HepG2 (cell line): ENCODE measurements at regions not wholly inside any gene's neighbourhood (a gene's known extent, or its start where the extent isn't known, plus 50 kb on each side); places are given as distances from the start of the nearest gene placed in this dataset.

ENCODE experiments used
- CTCF ChIP-seq: sonication (generic); formaldehyde crosslinking; IDR thresholded peaks from 2 replicates; pipeline ENCODE4 v1.5.0; 2020; ENCODE audit warnings: mild to moderate bottlenecking, missing genetic modification reagents, moderate library complexity
- PAWR ChIP-seq: sonication (generic); formaldehyde crosslinking; IDR thresholded peaks from 2 replicates; pipeline ENCODE4 v1.4.0; 2020; ENCODE audit warnings: missing genetic modification reagents, mild to moderate bottlenecking, borderline replicate concordance

- no peak for TF ChIP-seq PAWR
- no peak for TF ChIP-seq CTCF
Observed at GRCh38 chr12:17383321-17383720, 706.7 kb downstream of the RERGL start.
